Hepatocyte (in vitro differentiated cells): ENCODE measurements at regions not wholly inside any gene's neighbourhood (a gene's known extent, or its start where the extent isn't known, plus 50 kb on each side); places are given as distances from the start of the nearest gene placed in this dataset.

Source experiments
- DNase-seq: peaks from one replicate; pipeline ENCODE4 v3.0.0-alpha.2; 2016; ENCODE audit warnings: low spot score
- H2AFZ ChIP-seq: fragments of 200-600 bp; sonication (generic); 2 replicates; pipeline ENCODE4 v1.6.0; 2016; ENCODE audit warnings: antibody characterized with exemption, mild to moderate bottlenecking
- H3K27ac ChIP-seq: fragments of 200-600 bp; sonication (generic); 2 replicates; pipeline ENCODE4 v1.5.1; 2016; ENCODE audit warnings: mild to moderate bottlenecking
- H3K27me3 ChIP-seq: fragments of 200-600 bp; sonication (generic); 2 replicates; pipeline ENCODE4 v1.6.1; 2016
- H3K36me3 ChIP-seq: fragments of 200-600 bp; sonication (generic); replicated peaks from 2 replicates; pipeline ENCODE4 v1.5.1; 2016; ENCODE audit warnings: low read depth; ENCODE audit not compliant: insufficient read depth
- H3K4me1 ChIP-seq: fragments of 200-600 bp; sonication (generic); 2 replicates; pipeline ENCODE4 v1.5.1; 2016; ENCODE audit warnings: mild to moderate bottlenecking, moderate library complexity; ENCODE audit not compliant: insufficient read depth
- H3K4me2 ChIP-seq: fragments of 200-600 bp; sonication (generic); 2 replicates; pipeline ENCODE4 v1.6.0; 2016
- H3K4me3 ChIP-seq: fragments of 200-600 bp; sonication (generic); 2 replicates; pipeline ENCODE4 v1.5.1; 2016; ENCODE audit warnings: mild to moderate bottlenecking
- H3K79me2 ChIP-seq: fragments of 200-600 bp; sonication (generic); 2 replicates; pipeline ENCODE4 v1.6.0; 2017; ENCODE audit warnings: mild to moderate bottlenecking
- H3K9me2 ChIP-seq: fragments of 200-600 bp; sonication (generic); replicated peaks from 2 replicates; pipeline ENCODE4 v1.6.0; 2017; ENCODE audit warnings: mild to moderate bottlenecking; ENCODE audit not compliant: insufficient read depth
- H3K9me3 ChIP-seq: fragments of 200-600 bp; sonication (generic); 2 replicates; pipeline ENCODE4 v1.5.1; 2016; ENCODE audit warnings: low read depth, mild to moderate bottlenecking
- H4K20me1 ChIP-seq: fragments of 200-600 bp; sonication (generic); 2 replicates; pipeline ENCODE4 v1.6.0; 2016; ENCODE audit warnings: mild to moderate bottlenecking; ENCODE audit not compliant: insufficient read depth, poor library complexity, severe bottlenecking
- EZH2 ChIP-seq: fragments of 200-600 bp; sonication (generic); IDR thresholded peaks from 2 replicates; pipeline ENCODE4 v1.6.1; 2016; ENCODE audit warnings: antibody characterized with exemption, mild to moderate bottlenecking, borderline replicate concordance
- EZH2phosphoT487 ChIP-seq: fragments of 200-600 bp; sonication (generic); IDR thresholded peaks from one replicate; pipeline ENCODE4 v1.6.1; 2018; ENCODE audit warnings: antibody characterized with exemption, mild to moderate bottlenecking, low read depth, moderate library complexity; ENCODE audit not compliant: unreplicated experiment, severe bottlenecking
- WGBS: methylation state at CpG from one replicate; pipeline ENCODE4 v1.1.6; 2016; ENCODE audit warnings: low lambda C conversion rate; ENCODE audit errors: missing lambda C conversion rate; 5-methylcytosine and 5-hydroxymethylcytosine counted together
- TF ChIP-seq, protein P1 (sequence below): fragments of 200-600 bp; sonication (generic); IDR thresholded peaks from 2 replicates; pipeline ENCODE4 v1.5.1; 2016; ENCODE audit warnings: antibody characterized with exemption, mild to moderate bottlenecking; ENCODE audit not compliant: poor library complexity

DNA sequence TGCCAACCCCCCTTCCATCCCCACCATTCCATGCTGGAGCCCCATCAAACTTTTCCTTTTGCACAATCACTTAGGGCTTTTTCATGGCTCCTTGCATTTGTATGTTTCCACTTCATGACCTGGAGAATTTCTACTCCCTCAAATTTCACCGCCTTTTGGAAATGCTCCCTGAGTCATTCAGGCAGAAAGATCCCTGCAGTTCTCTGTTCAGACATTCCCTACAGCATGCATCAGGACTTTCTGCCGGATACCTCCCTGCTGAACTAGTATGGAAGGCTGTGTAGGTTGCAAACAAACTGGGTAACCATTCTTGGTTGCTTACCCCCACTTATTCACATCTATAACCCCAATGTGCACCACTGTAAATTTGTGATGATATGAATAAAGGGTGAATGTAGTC lies 389.6 kb upstream of the CELF4 start:
- no peaks in the 10 kb centered on the region for H3K9me3 ChIP-seq
- no peaks in the 10 kb centered on the region for H3K79me2 ChIP-seq
- H3K9me2 ChIP-seq: no peaks in the 10 kb centered on the region
- TF ChIP-seq, protein P1, sequence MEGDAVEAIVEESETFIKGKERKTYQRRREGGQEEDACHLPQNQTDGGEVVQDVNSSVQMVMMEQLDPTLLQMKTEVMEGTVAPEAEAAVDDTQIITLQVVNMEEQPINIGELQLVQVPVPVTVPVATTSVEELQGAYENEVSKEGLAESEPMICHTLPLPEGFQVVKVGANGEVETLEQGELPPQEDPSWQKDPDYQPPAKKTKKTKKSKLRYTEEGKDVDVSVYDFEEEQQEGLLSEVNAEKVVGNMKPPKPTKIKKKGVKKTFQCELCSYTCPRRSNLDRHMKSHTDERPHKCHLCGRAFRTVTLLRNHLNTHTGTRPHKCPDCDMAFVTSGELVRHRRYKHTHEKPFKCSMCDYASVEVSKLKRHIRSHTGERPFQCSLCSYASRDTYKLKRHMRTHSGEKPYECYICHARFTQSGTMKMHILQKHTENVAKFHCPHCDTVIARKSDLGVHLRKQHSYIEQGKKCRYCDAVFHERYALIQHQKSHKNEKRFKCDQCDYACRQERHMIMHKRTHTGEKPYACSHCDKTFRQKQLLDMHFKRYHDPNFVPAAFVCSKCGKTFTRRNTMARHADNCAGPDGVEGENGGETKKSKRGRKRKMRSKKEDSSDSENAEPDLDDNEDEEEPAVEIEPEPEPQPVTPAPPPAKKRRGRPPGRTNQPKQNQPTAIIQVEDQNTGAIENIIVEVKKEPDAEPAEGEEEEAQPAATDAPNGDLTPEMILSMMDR: no peak
- TF ChIP-seq EZH2: no peak
- no peak for TF ChIP-seq EZH2phosphoT487
- no peak overlapping the region for H3K4me3 ChIP-seq
- DNase-seq: no peak
- H3K27ac ChIP-seq: no peak overlapping the region
- no peaks in the 10 kb centered on the region for H3K4me1 ChIP-seq
- no peak overlapping the region for H3K4me2 ChIP-seq
- H3K36me3 ChIP-seq: no peaks in the 10 kb centered on the region
- no peak overlapping the region for H2AFZ ChIP-seq
- WGBS: 69% methylated on average over 2 of the region's 2 CpGs
- no peaks in the 10 kb centered on the region for H3K27me3 ChIP-seq
- no peaks in the 10 kb centered on the region for H4K20me1 ChIP-seq

DNA sequence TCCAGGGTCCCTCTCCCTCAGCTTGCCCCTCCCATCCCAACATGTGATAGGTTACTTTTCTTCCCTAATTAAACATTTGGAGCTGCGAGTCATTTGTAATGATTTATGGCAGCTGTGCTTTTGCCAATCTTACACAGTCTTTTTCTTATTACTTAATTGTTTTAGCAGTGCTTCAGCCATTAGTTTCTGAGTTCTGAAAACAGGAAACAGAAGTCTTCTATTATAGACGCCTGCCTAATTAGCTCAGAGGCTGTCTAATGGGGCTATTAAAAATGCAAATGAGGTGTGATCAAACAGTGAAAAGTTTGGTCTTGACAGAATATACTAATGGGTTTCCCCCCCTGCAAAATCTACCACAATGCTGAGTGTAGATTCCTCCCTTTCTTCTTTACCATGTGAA lies 388.3 kb upstream of the CELF4 start:
- Histone ChIP-seq H2AFZ (no peak overlapping the region), H3K4me2 (no peak overlapping the region), H3K9me3 (no peaks in the 10 kb centered on the region), H4K20me1 (no peaks in the 10 kb centered on the region), H3K36me3 (no peaks in the 10 kb centered on the region), H3K79me2 (no peaks in the 10 kb centered on the region), H3K27ac (no peak overlapping the region), H3K4me3 (no peak overlapping the region), H3K27me3 (no peaks in the 10 kb centered on the region), H3K9me2 (no peaks in the 10 kb centered on the region), H3K4me1 (no peaks in the 10 kb centered on the region)
- DNase-seq: no peak
- WGBS: 80% methylated on average over 2 of the region's 2 CpGs
- TF ChIP-seq, protein P1: no peak
- TF ChIP-seq EZH2phosphoT487 (no peak), EZH2 (no peak)

DNA sequence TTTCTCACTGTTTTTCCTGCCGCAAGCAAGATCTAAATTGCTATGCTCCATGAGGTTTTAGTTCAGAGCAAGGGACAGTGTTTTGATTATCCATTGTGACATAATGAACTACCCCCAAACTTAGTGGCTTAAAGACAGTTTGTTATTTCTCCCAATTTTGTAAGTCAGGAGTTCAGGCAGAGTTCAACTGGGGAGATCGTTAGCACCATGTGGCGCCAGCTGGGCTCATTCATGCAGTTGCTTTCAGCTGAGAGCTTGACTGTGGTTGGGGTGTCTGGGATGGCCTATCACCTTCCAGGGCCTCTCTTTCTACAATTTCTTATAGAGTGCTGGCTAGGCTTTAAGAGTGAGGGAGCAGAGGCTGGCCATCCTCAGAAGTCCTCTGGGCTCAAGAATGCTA lies 382.9 kb upstream of the CELF4 start:
- DNase-seq: no peak
- no peak for TF ChIP-seq EZH2
- TF ChIP-seq, protein P1: no peak
- no peak for TF ChIP-seq EZH2phosphoT487
- H3K4me2 ChIP-seq: no peak overlapping the region
- WGBS: 87% methylated on average over 3 of the region's 3 CpGs
- no peaks in the 10 kb centered on the region for H3K9me3 ChIP-seq
- H3K27me3 ChIP-seq: no peaks in the 10 kb centered on the region
- no peak overlapping the region for H2AFZ ChIP-seq
- H3K4me1 ChIP-seq: no peaks in the 10 kb centered on the region
- H3K27ac ChIP-seq: no peak overlapping the region
- no peaks in the 10 kb centered on the region for H3K36me3 ChIP-seq
- no peaks in the 10 kb centered on the region for H3K79me2 ChIP-seq
- H3K9me2 ChIP-seq: no peaks in the 10 kb centered on the region
- H3K4me3 ChIP-seq: no peak overlapping the region
- H4K20me1 ChIP-seq: no peaks in the 10 kb centered on the region

DNA sequence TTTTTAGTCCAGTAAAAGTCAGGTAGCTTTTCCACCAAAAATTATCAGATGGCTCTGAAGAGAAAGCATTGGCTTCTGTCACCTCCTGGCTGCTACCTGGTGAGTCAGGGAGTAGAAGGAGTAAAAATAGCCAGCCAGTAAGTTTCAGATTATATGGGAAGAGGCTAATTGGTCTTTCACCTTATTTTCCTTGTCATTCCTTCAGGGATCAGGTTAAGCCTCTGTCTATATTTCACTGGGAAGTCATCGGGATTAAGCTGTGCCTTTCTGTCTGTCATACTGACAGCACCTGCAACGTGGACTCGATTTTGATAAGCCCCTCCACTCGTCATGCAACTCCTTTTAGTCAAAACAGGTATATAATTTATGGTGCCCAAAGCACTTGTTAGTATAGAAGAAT lies 380.7 kb upstream of the CELF4 start:
- H4K20me1 ChIP-seq: no peaks in the 10 kb centered on the region
- TF ChIP-seq EZH2phosphoT487 (no peak), EZH2 (no peak)
- TF ChIP-seq, protein P1: no peak
- H3K4me2 ChIP-seq: no peak overlapping the region
- H3K9me3 ChIP-seq: no peaks in the 10 kb centered on the region
- H3K9me2 ChIP-seq: no peaks in the 10 kb centered on the region
- H3K4me3 ChIP-seq: no peak overlapping the region
- H3K27me3 ChIP-seq: no peaks in the 10 kb centered on the region
- H3K79me2 ChIP-seq: no peaks in the 10 kb centered on the region
- WGBS: 48% methylated on average over 4 of the region's 4 CpGs
- DNase-seq: no peak
- no peak overlapping the region for H3K27ac ChIP-seq
- H2AFZ ChIP-seq: no peak overlapping the region
- no peaks in the 10 kb centered on the region for H3K4me1 ChIP-seq
- no peaks in the 10 kb centered on the region for H3K36me3 ChIP-seq
